ENCODE measurements at regions not wholly inside any gene's neighbourhood (a gene's known extent, or its start where the extent isn't known, plus 50 kb on each side); places are given as distances from the start of the nearest gene placed in this dataset.

DNA sequence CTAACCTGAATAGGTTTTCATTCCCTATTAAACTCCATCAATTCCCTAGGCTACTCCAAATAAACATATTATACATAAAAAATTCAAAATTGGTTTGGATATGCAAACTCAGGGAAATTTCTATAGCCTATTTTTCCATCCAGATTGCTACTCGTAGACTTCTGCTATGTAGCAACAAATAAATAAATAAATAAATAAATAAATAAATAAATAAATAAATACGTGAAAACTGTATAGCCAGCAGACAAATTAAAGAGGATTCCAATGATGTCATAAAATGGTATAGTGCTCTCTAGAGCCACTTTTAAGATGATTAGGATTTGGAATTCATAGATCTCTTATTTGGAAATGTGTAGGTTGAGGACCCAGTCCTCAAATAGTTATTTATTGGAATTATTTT lies 1193.2 kb upstream of the NUDT12 start:
- no peak for DNase-seq

DNA sequence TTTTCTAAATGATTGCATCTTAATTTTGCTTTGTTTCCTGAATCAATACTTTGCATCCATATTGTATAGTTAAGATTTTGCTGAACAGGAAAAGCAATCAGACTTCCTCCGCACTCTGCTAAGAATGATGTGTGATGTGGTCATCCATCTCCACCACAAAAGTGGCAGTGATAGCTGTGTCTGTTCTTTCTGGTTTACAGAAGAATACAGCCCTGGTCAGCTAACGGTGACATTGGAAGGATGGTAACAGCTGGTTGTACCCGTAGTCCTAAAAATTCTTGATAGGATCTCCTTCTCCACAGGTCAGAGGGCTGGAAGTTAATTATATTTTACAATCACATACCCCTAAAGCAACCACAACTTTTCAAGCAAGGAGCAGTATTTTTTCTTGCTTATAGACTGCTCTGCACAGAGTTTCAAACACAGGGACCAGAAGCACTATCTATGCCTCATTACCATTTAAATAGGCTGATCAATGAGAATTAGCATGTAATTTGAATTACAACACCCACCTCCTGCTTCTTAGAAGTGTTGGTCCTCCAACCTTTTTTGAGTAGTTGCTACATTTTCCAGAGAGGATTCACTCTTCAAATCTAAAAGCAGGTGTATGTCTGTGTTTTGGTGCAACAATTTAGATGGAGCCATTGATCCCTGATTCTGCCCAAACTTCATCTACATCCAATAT lies 1191.9 kb upstream of the NUDT12 start:
- no peak for DNase-seq

DNA sequence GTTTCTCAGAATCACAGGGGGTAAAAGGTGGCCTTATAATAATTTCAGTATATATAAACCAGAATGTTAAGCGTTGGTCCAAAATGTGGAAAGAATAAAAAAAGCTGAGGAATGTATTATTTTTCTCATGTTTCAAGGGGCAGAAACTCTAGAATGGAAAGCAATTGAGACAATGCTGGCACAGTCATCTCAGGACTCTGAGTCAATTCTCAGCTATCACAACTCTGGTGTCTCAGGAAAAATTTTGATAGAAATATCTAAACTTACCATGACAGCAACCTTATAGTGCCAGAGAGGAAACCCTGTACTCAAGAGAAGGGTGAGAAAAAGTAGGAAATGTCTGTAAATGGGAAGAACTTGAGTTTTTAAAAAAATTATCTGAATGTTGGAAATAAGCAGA lies 1189.4 kb upstream of the NUDT12 start:
- no peak for DNase-seq

DNA sequence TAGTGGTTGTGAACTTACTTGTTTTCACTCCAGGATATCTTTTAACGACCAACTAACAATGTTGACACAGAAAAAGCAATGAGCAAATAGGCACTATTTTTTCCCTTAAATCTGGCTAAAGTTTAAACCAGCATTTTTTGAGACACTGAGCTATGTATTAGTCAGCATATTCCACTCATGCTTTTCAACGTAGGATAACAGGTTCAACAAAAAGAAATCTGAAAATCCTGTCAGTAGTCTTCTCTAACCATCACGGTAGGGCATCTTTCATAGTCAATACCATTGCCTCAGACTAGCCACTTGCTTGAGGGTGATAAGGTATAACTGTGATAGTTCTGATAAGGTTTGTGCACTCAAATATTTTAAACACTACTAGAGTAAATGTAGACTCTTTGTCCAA lies 1177.3 kb upstream of the NUDT12 start:
- DNase-seq, result no peak

DNA sequence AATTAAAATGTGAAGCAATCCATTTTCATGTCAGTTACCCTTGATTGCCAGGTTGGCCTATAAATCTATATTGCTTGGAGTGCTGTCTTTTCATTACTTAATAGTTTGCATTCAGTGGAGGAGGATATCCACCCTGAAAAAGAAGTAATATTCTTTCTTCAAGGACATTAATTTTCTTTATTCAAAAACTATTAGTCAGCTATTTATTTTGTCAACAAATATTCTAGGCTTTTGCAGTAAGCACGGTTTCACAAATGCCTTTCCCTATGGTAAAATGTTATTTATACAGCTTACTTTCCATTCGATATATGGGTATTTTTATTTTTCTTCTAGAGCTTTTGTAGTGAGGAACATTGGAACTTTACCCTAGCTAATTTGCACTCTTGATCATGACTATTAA lies 1176.9 kb upstream of the NUDT12 start:
- no peak for DNase-seq

DNA sequence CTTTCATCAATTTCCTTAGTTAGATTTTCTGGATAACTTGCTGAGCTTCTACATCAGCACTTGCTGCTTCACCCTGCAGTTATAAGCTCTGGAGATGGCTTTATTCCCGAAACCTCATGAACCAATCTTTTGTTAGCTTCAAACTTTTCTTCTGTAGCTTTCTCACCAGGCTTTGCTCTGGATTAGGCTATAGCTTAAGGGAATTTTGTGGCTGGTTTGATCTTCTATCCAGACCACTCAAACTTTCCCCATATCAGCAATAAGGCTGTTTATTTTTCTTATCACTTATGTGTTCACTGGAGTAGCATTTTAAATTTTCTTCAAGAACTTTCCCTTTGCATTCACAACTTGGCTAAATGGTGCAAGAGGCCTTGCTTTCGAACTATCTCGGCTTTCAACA lies 1173.5 kb upstream of the NUDT12 start:
- DNase-seq, result no peak

DNA sequence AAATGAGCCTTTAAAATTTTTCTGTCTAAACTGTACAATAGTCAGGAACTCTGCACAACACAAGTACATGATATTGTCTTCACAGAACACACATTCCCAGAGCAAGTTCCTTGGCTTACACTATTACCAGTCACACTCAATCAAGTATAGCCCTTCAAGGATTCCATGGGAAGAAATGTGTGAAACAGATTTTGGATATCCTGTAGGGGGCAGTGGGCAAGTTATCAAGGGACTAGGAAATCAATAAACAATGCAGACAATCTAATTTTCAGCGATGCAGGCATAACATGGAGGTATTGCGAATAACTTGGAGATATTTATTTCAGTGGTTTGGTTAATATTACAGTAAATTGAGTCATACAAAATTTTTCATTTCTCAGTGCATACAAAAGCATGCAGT lies 1171.5 kb upstream of the NUDT12 start:
- DNase-seq, result no peak

DNA sequence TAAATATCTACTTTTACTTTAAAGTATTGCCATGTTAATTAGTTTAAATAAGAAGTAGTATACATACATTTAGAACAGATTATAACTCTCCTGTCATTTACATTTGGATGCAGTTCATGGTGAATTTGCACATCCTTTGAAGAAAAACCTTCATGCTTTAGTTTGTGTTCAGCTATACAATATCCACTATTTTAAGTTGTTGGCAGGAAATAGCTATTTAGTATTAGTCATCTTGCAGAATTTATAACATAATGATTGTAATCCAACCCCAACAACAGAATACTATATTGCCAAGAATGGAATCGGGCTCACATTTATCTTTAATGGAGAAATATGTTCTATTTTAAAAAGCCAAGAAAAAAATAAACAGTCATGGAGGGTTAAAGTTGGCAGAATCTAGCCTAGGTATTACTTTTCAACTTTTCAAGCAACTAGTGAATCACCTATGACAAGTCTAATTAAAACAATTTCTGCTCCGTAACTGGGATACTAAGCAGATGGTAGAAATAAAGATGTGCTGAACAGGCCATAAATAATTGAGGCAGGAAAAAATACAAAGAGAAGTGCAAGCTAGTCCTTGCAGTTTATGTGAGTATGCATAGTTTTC lies 1170.6 kb upstream of the NUDT12 start:
- DNase-seq, result no peak

DNA sequence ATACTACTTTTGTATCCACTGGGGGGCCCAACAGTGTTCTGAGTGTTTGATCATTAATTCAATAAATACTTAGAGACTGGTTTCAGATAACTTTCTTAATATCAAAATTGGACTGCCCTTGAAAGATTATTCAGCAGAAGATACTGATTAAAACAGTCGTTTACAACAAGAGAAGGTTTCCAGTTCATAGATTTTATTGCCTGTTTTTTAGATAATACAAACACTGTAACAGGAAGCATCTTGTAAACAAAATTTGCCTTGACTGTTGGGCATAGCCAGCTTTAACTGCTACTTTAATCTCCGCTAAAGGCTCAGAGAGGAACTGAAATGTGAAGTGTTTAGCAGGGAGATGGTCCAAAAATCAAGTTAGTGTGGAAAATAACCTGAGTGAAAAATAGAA lies 1168.7 kb upstream of the NUDT12 start:
- DNase-seq, result no peak

DNA sequence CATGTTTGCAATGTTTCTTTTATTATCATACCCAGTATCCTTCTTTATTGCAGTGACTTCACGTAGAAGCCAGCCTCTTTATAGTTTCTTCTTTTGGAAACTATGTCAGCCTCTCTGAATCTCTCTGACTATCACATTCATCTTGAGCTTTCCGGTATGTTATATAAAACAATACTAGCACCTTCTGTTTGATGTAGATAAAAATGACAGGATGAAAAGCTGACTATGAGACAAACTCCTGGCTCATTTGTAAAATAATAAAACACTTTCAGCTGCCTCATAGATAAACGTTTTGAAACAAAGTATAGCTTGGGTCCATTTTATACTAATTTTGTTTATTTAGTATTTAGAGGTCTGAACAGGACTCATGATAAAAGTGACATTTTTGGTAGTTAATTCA lies 1145.4 kb upstream of the NUDT12 start:
- DNase-seq, result no peak

DNA sequence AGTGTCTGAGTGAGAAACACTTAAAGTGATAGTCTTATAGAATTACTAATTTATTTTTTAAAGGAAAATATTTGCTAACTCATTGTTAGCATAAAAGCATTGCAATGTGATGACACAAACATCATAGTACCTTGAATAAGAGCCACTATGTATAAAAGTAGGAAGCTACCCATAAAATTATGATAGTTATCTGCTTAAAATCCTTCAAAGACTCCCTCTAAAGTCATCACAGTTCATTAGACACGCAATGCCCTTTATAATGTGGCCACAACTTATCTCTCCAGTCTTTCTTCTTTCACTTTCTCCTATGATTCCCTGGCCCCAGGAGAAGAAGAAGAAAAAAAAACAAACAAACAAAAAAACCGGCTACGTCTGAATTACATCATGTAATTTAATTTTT lies 1144.0 kb upstream of the NUDT12 start:
- no peak for DNase-seq

DNA sequence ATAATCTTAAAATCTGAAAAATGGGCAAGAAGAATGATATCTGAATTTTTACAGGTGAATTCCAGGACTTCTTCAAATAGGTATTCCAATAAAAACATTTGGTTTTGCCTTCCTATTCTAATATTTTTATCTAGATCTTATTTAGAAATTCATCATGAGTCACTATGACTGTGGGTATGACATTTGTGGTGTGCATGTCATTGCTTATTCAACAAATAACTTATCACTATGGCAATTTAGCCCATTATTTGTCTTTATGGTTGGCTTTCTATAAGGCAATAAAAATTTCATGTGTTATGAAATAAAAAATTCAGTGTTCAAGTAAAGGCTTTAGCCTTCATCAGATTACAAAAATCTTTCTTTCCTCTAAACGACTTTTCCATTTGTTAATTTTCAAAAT lies 1139.6 kb upstream of the NUDT12 start:
- no peak for DNase-seq

DNA sequence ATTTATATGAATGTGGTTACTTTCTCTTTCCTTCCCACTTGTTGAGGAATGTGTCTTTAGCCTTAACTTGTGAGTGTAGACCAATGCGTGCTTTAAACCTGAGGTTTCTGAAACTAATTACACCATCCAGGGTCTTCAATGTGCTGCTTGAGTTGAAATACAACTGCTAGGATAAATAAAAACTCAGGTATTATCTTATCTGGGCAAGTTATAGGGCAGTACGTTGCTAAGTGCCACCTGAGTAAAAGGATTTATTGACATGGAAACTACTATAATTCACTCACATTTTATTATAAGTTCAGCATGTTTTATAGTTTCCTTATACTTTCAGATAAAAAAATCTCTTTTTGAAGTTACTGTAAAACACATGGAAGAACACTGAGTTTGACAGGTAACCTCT lies 1136.8 kb upstream of the NUDT12 start:
- DNase-seq, result no peak

DNA sequence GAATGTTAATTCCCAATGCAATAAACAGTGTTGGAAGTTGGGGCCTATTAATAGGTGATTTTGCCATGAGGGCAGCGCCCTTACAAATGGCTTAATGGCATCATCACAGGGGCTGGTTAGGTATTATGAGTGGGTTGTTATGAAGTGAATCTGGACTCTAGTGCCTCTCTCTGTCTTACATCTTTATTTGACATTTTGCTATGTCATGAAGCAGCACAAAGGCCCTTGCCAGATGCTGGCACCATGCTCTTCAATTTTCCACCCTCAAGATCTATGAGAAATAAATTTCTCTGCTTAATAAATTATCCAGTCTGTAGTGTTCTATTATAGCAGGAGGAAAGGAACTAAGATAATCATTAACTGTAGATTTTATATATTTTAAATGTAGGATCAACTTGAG lies 1098.7 kb upstream of the NUDT12 start:
- no peak for DNase-seq

DNA sequence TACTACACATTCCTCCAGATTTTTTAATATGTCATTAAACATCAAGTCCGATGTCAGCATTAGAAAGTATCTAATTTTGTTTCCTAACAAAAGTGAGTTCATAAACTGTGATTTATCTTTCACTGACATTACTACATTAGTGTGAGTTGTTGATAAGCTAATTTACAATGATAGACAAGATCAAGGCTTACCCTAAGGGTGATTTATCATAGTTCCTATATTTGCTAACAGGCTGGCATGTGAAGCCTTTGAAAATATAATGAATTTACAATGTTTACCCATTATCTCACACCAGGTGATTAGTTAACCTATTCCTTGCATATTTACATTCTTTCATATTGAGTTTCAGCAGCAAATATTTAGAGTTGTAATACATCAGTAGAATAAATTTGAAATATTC lies 1096.9 kb upstream of the NUDT12 start:
- no peak for DNase-seq

DNA sequence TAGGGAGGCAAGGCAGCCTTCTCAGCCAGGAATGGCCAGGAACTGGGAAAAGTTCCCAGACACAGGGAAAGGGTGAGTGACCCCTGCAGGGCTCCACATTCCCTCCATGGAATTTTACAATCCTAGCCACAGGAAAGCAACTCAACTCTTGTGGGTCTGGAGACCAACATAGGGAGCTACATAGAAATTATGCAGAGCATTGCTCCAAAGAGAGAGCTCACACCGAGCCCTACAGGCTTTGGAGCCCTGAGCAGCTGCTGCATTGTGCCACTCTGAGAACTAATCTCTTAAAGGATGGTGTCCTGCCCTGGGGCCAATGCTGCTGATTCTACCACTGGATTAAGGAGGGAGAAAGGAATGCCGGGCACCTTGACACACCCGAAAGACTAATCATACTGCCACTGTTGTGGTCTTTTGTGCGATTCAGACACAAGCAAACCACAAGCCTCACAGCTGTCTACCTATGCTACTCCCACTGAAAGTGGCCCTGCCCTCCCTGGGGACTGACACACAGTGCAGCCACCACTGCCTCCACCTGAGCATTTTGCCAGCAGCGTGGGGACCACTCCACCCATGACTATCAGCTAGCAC lies 1089.8 kb upstream of the NUDT12 start:
- no peak for DNase-seq

DNA sequence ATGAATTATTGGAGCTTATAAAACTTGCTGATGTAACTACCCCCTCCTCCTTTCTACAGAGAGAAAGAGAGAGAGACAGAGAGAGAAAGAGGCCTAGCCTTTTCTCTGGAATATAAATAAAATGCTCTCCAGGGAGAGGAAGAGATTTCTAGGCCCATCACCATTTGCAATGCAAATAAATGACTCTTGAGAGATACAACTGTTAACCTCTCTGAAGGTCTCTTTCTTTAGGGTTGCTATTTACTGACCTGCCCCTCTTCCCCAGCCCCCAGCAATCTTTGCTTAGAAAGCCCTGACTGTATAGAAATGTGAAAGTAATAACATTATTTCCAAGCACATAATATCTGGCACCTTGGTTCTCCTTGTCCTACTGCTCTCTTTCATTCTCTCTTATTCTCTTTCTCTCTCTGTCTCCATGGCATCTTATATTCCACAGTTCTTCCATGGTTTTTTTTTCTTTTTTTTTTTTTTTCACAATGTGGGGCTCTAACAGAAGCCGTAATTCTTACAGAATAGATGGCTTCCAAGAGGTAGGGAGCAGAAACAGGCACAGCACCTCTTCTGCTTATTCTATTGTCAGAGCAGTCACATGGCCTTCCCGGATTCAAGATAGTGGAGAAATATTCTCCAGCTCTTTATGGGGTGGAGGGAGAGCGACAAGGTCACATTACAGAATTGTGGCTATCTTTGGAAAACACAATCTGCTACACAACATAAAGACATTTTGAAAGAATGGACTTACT lies 1087.9 kb upstream of the NUDT12 start:
- DNase-seq, result no peak

DNA sequence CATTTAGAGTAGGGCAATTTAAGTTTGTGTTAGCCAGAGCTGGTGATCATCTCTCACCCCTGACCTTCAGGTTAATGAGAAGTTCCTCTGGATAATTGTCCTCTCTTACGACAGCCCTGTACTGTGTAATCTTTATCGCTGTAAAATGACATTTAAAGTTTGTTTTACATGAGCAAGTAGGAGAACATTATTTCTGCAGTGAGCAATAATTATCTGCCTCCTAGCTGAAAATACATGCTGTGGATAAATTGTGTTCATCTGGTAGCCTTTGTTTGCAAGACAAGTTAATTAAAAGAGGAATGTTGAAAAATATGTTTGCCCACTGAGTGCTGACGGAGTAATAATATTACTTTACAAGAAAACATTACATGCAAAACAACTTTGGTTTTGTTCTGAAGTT lies 1083.8 kb upstream of the NUDT12 start:
- DNase-seq, result no peak

DNA sequence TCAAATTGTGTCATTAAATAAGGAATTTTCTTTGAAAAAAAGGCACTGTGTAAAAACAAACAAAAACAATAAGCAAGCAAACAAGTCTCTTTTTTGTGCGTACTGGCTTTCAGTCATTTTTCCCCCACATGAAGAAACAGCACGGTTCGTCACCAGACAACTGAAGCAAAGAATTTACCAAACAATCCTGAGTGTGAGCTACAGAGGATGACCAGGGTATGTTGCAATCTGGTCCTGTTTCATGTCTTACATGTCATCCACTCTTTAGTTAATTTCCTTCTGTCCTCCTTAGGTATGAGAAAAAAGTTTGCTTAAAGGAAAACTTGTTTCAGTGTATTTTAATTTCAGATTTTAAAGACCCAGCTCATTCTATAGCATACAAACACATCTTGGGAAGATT lies 1080.7 kb upstream of the NUDT12 start:
- DNase-seq, result no peak

DNA sequence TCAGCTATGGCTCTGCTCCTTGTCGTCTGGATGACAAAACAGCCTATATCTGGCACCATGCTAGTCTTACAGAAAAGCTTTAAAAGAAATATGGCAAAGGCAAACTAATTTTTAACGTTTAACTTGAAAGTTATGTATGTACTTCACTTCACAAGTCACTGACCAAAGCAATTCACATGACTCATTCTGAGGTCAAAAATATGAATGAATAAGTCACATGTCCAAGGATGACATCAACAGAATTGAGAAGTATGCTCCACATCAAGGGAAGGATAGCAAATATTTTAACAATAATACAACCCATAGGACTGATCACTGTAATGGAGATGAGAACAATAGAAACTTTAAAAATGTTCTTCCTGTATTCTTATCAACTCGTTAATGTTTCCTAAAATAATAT lies 1072.6 kb upstream of the NUDT12 start:
- DNase-seq, result no peak

DNA sequence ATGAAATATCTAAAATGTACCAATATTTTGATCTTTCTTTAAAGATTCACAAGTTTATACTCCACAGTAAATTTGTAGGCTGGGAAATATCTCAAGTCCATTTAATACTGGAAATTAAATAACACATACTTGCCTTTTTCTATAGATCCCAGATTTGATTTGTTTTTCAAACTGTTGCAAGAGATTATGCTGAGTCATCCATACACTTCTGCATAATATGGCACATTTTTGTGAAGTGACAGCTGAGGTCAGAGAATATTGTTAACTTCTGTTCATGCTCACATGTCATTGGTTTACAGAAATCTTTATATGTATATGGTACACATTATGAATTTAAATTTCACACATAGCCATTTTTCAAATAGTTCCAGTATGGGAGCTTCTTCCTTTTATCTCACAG lies 1066.3 kb upstream of the NUDT12 start:
- DNase-seq, result no peak

DNA sequence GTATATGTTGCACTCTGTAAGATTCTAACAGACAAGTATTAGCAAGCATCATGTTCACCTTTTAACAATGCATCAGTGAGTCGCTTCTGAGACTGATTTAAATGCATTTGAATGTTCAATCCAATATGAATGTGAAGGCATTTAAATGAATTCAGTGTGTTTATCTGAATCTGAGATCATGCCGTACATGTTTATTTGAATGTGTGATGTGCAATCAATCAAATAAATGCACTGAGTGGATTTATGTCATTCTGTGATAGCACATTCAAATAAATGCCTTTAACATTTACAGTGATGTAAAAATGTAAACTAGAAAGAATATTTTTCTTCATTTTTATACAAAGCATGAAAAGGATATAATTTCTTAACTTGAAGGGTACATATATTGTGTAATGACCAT lies 1063.5 kb upstream of the NUDT12 start:
- no peak for DNase-seq

DNA sequence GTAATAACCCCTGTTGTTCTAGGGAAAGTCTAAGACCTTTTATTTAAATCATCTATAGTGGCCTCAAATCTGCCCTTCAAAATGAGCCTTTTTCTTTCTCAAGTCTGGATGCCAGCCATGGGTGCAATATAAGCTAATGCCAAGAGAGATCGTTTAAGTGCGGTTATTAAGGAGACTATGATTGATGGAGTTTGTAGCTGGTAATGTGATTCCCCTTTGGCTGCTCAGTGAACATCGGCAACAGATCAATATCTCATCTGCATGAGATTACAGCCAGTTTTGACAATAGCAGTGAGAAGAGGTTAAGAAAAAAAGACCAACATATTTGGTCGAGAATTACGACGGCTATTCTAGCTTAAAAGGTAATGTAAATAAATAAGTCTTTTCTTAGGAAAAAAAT lies 1049.4 kb upstream of the NUDT12 start:
- no peak for DNase-seq

DNA sequence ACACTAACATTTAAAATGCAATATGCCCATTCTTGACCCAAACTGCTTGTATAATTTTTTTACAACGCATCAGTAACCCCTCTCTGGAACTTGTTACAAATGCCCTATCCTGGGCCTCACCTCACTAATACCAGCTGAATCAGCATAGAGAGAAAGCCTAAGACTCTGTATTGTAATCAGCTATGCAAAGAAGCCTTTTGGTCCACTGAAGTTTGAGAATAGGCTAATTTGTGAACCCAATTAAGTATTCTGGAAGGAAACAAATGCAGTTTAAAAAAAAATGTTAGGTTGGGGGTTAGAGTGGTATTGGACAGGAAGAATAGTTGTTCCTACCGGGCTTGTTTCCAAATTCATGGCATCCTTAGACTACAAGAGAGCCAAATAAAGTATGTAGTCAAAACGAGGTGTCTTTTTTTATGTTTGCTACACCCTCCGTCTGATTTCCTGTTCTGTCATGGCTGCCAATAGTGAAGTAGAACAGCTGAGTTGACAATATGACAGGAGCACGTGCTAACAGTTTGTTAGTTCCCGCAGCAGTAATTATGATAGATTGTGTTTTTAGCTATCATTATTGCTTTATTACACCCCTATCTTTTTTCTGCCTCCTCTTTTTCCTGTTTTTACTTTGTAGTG lies 1048.7 kb upstream of the NUDT12 start:
- DNase-seq, result no peak

All from 8988T (cell line).